MM.1S (cell line): ENCODE measurements at regions not wholly inside any gene's neighbourhood (a gene's known extent, or its start where the extent isn't known, plus 50 kb on each side); places are given as distances from the start of the nearest gene placed in this dataset.

Experiments
- DNase-seq: peaks from one replicate; pipeline ENCODE4 v3.0.0-alpha.2; 2015
- H2AFZ ChIP-seq: fragments of 300-600 bp; sonication (generic); 2 replicates; pipeline ENCODE4 v1.6.0; 2016; ENCODE audit warnings: antibody characterized with exemption, low read length
- H3F3A ChIP-seq: fragments of 300-600 bp; sonication (generic); 2 replicates; pipeline ENCODE4 v1.6.1; 2016; ENCODE audit warnings: mild to moderate bottlenecking, antibody characterized with exemption, low read length, moderate library complexity, mixed read lengths; ENCODE audit not compliant: insufficient read depth
- H3K27ac ChIP-seq: fragments of 300-600 bp; sonication (generic); 2 replicates; pipeline ENCODE4 v1.5.1; 2016; ENCODE audit warnings: mild to moderate bottlenecking, low read length
- H3K27me3 ChIP-seq: fragments of 300-600 bp; sonication (generic); replicated peaks from 2 replicates; pipeline ENCODE4 v1.6.0; 2016; ENCODE audit warnings: low read length; ENCODE audit not compliant: insufficient read depth
- H3K36me3 ChIP-seq: fragments of 300-600 bp; sonication (generic); replicated peaks from 2 replicates; pipeline ENCODE4 v1.6.1; 2016; ENCODE audit warnings: mild to moderate bottlenecking, low read length, mixed read lengths; ENCODE audit not compliant: insufficient read depth
- H3K4me1 ChIP-seq: fragments of 300-600 bp; sonication (generic); 2 replicates; pipeline ENCODE4 v1.6.1; 2016; ENCODE audit warnings: low read length, mixed read lengths
- H3K4me2 ChIP-seq: fragments of 300-600 bp; sonication (generic); 2 replicates; pipeline ENCODE4 v1.6.0; 2016; ENCODE audit warnings: low read depth, low read length
- H3K4me3 ChIP-seq: fragments of 300-600 bp; sonication (generic); 2 replicates; pipeline ENCODE4 v1.5.1; 2016; ENCODE audit warnings: low read length, mixed read lengths
- H3K79me2 ChIP-seq: fragments of 300-600 bp; sonication (generic); 2 replicates; pipeline ENCODE4 v1.6.1; 2016; ENCODE audit warnings: mixed run types, low read length, mixed read lengths
- H3K9ac ChIP-seq: fragments of 300-600 bp; sonication (generic); 2 replicates; pipeline ENCODE4 v1.6.1; 2016; ENCODE audit warnings: low read length, mixed read lengths
- H3K9me2 ChIP-seq: fragments of 300-600 bp; sonication (generic); replicated peaks from 2 replicates; pipeline ENCODE4 v1.6.1; 2016; ENCODE audit warnings: mild to moderate bottlenecking, low read length, mixed read lengths; ENCODE audit not compliant: insufficient read depth
- H3K9me3 ChIP-seq: fragments of 300-600 bp; sonication (generic); replicated peaks from 2 replicates; pipeline ENCODE4 v1.6.1; 2016; ENCODE audit warnings: mild to moderate bottlenecking, low read length, mixed read lengths; ENCODE audit not compliant: insufficient read depth
- H4K20me1 ChIP-seq: fragments of 300-600 bp; sonication (generic); 2 replicates; pipeline ENCODE4 v1.6.1; 2016; ENCODE audit warnings: mild to moderate bottlenecking, low read length, moderate library complexity, mixed read lengths; ENCODE audit not compliant: insufficient read depth
- EZH2 ChIP-seq: fragments of 300-600 bp; sonication (generic); optimal IDR thresholded peaks from 2 replicates; pipeline ENCODE3; 2017; ENCODE audit warnings: low read depth, mild to moderate bottlenecking, antibody characterized with exemption, low read length, mixed read lengths
- EZH2phosphoT487 ChIP-seq: fragments of 300-600 bp; sonication (generic); IDR thresholded peaks from 2 replicates; pipeline ENCODE4 v1.6.1; 2018; ENCODE audit warnings: antibody characterized with exemption, low read length
- TF ChIP-seq, protein P1 (sequence below): fragments of 300-600 bp; sonication (generic); IDR thresholded peaks from 2 replicates; pipeline ENCODE4 v1.5.1; 2016; ENCODE audit warnings: antibody characterized with exemption, low read length, mixed read lengths

DNA sequence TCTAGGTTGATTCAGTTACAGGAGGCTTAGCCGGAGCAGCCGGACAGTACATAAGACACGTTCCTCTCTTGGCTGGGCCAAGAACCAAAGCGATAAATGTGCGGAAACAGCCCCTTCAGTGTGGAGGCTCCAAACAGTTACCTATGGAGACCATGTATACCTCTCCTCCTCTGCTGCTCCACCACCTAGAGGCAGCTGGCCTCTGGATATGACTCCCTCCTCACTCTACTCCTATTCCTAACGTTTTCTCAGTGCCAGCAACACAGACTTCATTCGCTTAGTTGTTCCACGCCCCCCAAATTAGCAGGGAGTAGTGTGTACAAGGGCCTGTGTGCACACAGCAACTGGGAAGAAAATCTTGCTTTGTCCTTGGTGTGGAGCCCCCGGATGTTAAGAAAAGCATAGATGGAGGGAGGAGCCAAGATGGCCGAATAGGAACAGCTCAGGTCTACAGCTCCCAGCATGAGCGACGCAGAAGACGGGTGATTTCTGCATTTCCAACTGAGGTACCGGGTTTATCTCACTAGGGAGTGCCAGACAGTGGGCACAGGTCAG, 362.3 kb upstream of the KIRREL3 start:
- Histone ChIP-seq H3K4me2 (no peak overlapping the region), H3K79me2 (no peaks in the 10 kb centered on the region), H3K9me2 (no peaks in the 10 kb centered on the region), H3K36me3 (no peaks in the 10 kb centered on the region), H3K4me3 (no peak overlapping the region), H3K27ac (no peak overlapping the region), H3K27me3 (no peaks in the 10 kb centered on the region), H3K9ac (no peak overlapping the region), H3K4me1 (no peaks in the 10 kb centered on the region), H2AFZ (no peak overlapping the region), H3K9me3 (no peaks in the 10 kb centered on the region), H3F3A (no peaks in the 10 kb centered on the region), H4K20me1 (no peaks in the 10 kb centered on the region)
- DNase-seq = no peak
- TF ChIP-seq, protein P1, sequence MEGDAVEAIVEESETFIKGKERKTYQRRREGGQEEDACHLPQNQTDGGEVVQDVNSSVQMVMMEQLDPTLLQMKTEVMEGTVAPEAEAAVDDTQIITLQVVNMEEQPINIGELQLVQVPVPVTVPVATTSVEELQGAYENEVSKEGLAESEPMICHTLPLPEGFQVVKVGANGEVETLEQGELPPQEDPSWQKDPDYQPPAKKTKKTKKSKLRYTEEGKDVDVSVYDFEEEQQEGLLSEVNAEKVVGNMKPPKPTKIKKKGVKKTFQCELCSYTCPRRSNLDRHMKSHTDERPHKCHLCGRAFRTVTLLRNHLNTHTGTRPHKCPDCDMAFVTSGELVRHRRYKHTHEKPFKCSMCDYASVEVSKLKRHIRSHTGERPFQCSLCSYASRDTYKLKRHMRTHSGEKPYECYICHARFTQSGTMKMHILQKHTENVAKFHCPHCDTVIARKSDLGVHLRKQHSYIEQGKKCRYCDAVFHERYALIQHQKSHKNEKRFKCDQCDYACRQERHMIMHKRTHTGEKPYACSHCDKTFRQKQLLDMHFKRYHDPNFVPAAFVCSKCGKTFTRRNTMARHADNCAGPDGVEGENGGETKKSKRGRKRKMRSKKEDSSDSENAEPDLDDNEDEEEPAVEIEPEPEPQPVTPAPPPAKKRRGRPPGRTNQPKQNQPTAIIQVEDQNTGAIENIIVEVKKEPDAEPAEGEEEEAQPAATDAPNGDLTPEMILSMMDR = no peak
- TF ChIP-seq EZH2 (no peak), EZH2phosphoT487 (no peak)

DNA sequence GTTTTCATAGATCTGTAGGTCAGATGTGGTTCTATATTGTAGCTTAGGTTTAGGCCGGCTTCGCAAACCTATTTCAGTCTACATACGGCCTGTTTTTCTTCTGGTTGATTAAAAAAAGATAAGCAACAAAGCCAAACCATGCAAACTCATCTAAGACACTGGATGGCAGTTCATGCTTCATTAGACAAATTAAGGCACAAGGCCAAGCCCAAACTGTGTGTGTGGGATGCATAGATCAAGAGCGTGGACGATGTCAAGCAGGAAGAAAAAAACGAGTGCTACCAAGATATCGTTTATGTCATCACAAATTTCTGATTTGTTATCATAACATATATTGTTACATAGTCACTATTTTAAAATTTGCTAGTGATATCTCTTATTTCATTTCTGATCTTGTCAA, 357.6 kb upstream of the KIRREL3 start:
- H3K27me3 ChIP-seq = no peaks in the 10 kb centered on the region
- TF ChIP-seq EZH2 (no peak), EZH2phosphoT487 (no peak)
- TF ChIP-seq, protein P1 = no peak
- H3K27ac ChIP-seq = no peak overlapping the region
- no peaks in the 10 kb centered on the region for H3K36me3 ChIP-seq
- H3K9me3 ChIP-seq = no peaks in the 10 kb centered on the region
- no peak overlapping the region for H2AFZ ChIP-seq
- H3K4me2 ChIP-seq = no peak overlapping the region
- DNase-seq = no peak
- H3K4me1 ChIP-seq = no peaks in the 10 kb centered on the region
- H4K20me1 ChIP-seq = no peaks in the 10 kb centered on the region
- H3F3A ChIP-seq = no peaks in the 10 kb centered on the region
- no peak overlapping the region for H3K9ac ChIP-seq
- no peak overlapping the region for H3K4me3 ChIP-seq
- no peaks in the 10 kb centered on the region for H3K9me2 ChIP-seq
- no peaks in the 10 kb centered on the region for H3K79me2 ChIP-seq

DNA sequence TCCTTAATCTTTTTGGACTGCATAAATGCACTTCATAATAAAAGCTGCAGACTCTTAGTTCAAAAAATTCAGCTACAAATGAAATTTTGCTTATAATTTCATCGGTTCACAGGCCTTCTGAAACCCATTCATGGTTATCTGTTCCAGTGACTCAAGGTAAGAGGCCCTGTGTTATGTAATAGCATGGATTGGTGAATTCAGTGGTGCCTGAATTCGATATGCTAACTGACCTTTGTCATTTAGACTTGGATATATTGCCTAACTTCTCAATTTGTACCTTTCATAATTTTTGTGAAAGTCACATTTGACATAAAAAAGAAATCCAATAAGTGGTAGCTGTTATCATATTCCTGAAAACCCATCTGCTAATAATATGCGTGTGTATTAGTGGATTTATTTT, 349.9 kb upstream of the KIRREL3 start:
- Histone ChIP-seq H3K27ac (no peak overlapping the region), H3K9me3 (no peaks in the 10 kb centered on the region), H3K4me1 (no peaks in the 10 kb centered on the region), H2AFZ (no peak overlapping the region), H3K4me2 (no peak overlapping the region), H3K79me2 (no peaks in the 10 kb centered on the region), H3K4me3 (no peak overlapping the region), H3K36me3 (no peaks in the 10 kb centered on the region), H3K27me3 (no peaks in the 10 kb centered on the region), H3K9ac (no peak overlapping the region), H3K9me2 (no peaks in the 10 kb centered on the region), H3F3A (no peaks in the 10 kb centered on the region), H4K20me1 (no peaks in the 10 kb centered on the region)
- TF ChIP-seq EZH2 (no peak), EZH2phosphoT487 (no peak)
- TF ChIP-seq, protein P1 = no peak
- DNase-seq = no peak
